ENCODE measurements at regions not wholly inside any gene's neighbourhood (a gene's known extent, or its start where the extent isn't known, plus 50 kb on each side); places are given as distances from the start of the nearest gene placed in this dataset.

GRCh38 chr11:19571906-19572305 is 140.7 kb upstream of the NAV2 start:
- H3K56ac ChIP-seq (replicated peaks; ENCODE audit: insufficient read length, low read depth, low read length), result no peak overlapping the region
- TF ChIP-seq SIX5 (IDR thresholded peaks at IDR 0.05; ENCODE audit: low read depth, low read length), result no peak
- no peak for TF ChIP-seq FOSL1 (IDR thresholded peaks at IDR 0.05; ENCODE audit: insufficient read depth, low read depth, low read length)
- TF ChIP-seq CTBP2 (IDR thresholded peaks at IDR 0.05; ENCODE audit: borderline replicate concordance, insufficient read depth, insufficient read length, low read length), result no peak
- no peak for TF ChIP-seq ATF3 (IDR thresholded peaks at IDR 0.05; ENCODE audit: insufficient read depth, low read depth, low read length)
- no peak for TF ChIP-seq GABPA (IDR thresholded peaks at IDR 0.05; ENCODE audit: borderline replicate concordance, insufficient read depth, low read length)
- no peak for TF ChIP-seq RNF2 (IDR thresholded peaks at IDR 0.05; ENCODE audit: borderline replicate concordance, low read depth, low read length, missing control alignments, poor library complexity, severe bottlenecking)
- no peak for TF ChIP-seq EZH2 (IDR thresholded peaks at IDR 0.05; ENCODE audit: low read depth, low read length, severe bottlenecking)
- no peak for TF ChIP-seq BRCA1 (IDR thresholded peaks at IDR 0.05; ENCODE audit: low read depth, low read length)
- TF ChIP-seq CBX8 (IDR thresholded peaks at IDR 0.05; ENCODE audit: borderline replicate concordance, low read depth, low read length), result no peak
- TF ChIP-seq HDAC6 (IDR thresholded peaks at IDR 0.05; ENCODE audit: low read depth, low read length), result no peak
- TF ChIP-seq ASH2L (IDR thresholded peaks at IDR 0.05; ENCODE audit: low read length), result no peak
- TF ChIP-seq TAF1 (IDR thresholded peaks at IDR 0.05; ENCODE audit: low read depth, low read length), result no peak
- no peak for TF ChIP-seq NANOG (IDR thresholded peaks at IDR 0.05; ENCODE audit: insufficient read depth, low read depth, low read length, poor library complexity, severe bottlenecking)
- TF ChIP-seq MAFK (IDR thresholded peaks at IDR 0.05; ENCODE audit: low read depth, low read length), result no peak

More at GRCh38 chr11:19571906-19572305, 140.7 kb upstream of the NAV2 start:
- no peak overlapping the region for H3K4ac ChIP-seq (replicated peaks; ENCODE audit: insufficient read length, low read depth, low read length)
- H3K23me2 ChIP-seq (ENCODE audit: low read depth, low read length), result peaks cover 2% of the 10 kb centered on the region; the same call in 1 of the 2 replicates
- no peak overlapping the region for H2BK20ac ChIP-seq (ENCODE audit: low read length)
- WGBS, 2 experiments (ENCODE audit: extremely low coverage in 1 of 2, insufficient coverage in 1 of 2, insufficient read length in 1 of 2, insufficient replicate concordance in 2 of 2, low coverage in 1 of 2, low lambda C conversion rate in 2 of 2, missing lambda C conversion rate in 1 of 2), result 77% methylated on average over 4 of the region's 4 CpGs; no CpG with 5 or more reads in 1 of the 2 experiments
- no peaks in the 10 kb centered on the region for H4K20me1 ChIP-seq (replicated peaks in 1 of 2; ENCODE audit: control insufficient read depth in 1 of 2, insufficient read depth in 2 of 2, low read length in 2 of 2)
- no peak overlapping the region for H4K91ac ChIP-seq (replicated peaks; ENCODE audit: insufficient read length, low read length)
- H3K79me1 ChIP-seq (ENCODE audit: low read depth, low read length), result no peaks in the 10 kb centered on the region
- H3K4me1 ChIP-seq (replicated peaks in 1 of 4; ENCODE audit: control insufficient read depth in 3 of 4, insufficient read depth in 4 of 4, low read length in 3 of 4), result no peaks in the 10 kb centered on the region
- no peaks in the 10 kb centered on the region for H3K36me3 ChIP-seq (ENCODE audit: control insufficient read depth in 2 of 4, insufficient read depth in 4 of 4, low read length in 3 of 4)
- H2BK15ac ChIP-seq (ENCODE audit: low read length), result no peak overlapping the region; the same call in 1 of the 2 replicates
- no peak overlapping the region for H2AK5ac ChIP-seq (ENCODE audit: low read depth, low read length)
- no peak overlapping the region for H3K14ac ChIP-seq (ENCODE audit: insufficient read length)
- no peak overlapping the region for H2BK5ac ChIP-seq (ENCODE audit: low read depth, low read length)
- no peak overlapping the region for H2BK120ac ChIP-seq (replicated peaks; ENCODE audit: low read depth, low read length)
- H2AFZ ChIP-seq (ENCODE audit: low read length), result no peak overlapping the region
- no peak overlapping the region for H4K8ac ChIP-seq (ENCODE audit: extremely low read depth, insufficient read depth, low read length)
- H4K5ac ChIP-seq (ENCODE audit: insufficient read length, low read depth, low read length), result no peak overlapping the region
- H3K27ac ChIP-seq (ENCODE audit: low read depth, low read length), result no peak overlapping the region
- FAIRE-seq (no peak), DNase-seq (ENCODE audit: low read depth in 1 of 2, low spot score in 2 of 2) (no peak)
- H3K23ac ChIP-seq (ENCODE audit: insufficient read length), result no peak overlapping the region
- CTCF ChIA-PET (ENCODE audit: partially characterized antibody), result interaction anchor here (0.8 to 8.0 kb wide), 8 partner anchors 8 to 330 kb away, joined by 3 to 55 read pairs (median 4); no protein-coding TSS in a partner anchor
- no peak overlapping the region for H2BK12ac ChIP-seq (ENCODE audit: low read depth, low read length)
- H3K4me2 ChIP-seq (ENCODE audit: insufficient read depth in 1 of 2, low read depth in 2 of 2, low read length in 2 of 2), result no peak overlapping the region
- H3K9me3 ChIP-seq (ENCODE audit: insufficient read depth in 2 of 2, low read depth in 1 of 2, low read length in 1 of 2), result no peaks in the 10 kb centered on the region
- H3K4me3 ChIP-seq (ENCODE audit: extremely low read depth in 1 of 4, insufficient read depth in 2 of 4, low read depth in 3 of 4, low read length in 4 of 4), result no peak overlapping the region
- POLR2A ChIA-PET (ENCODE audit: partially characterized antibody), result no interaction called here
- no peak overlapping the region for H3K9ac ChIP-seq (replicated peaks in 1 of 4; ENCODE audit: extremely low read depth in 1 of 4, low read depth in 3 of 4, low read length in 3 of 4)
- H3K27me3 ChIP-seq (replicated peaks in 1 of 4; ENCODE audit: control insufficient read depth in 3 of 4, extremely low read depth in 1 of 4, insufficient read depth in 3 of 4, low read length in 3 of 4), result no peaks in the 10 kb centered on the region; a peak in 1 of 7 replicates
- no peak overlapping the region for H3K18ac ChIP-seq (ENCODE audit: extremely low read depth, low read length)
- H3K79me2 ChIP-seq (ENCODE audit: control insufficient read depth in 1 of 2, insufficient read depth in 2 of 2, low read length in 2 of 2), result no peaks in the 10 kb centered on the region
